ENCODE measurements at regions not wholly inside any gene's neighbourhood (a gene's known extent, or its start where the extent isn't known, plus 50 kb on each side); places are given as distances from the start of the nearest gene placed in this dataset.
"Not testable (repeated sequence)": the region's sequence is repeated elsewhere in the genome, so short reads cannot be mapped to it uniquely, and the experiment has no call there.

- peak overlapping the region; percentile 71 for H3K14ac ChIP-seq (ENCODE audit: low read length)
- not testable (repeated sequence) for H3K9ac ChIP-seq (ENCODE audit: low read depth, low read length, poor library complexity); H2BK15ac ChIP-seq (ENCODE audit: low read length); H3K4me1 ChIP-seq (ENCODE audit: control insufficient read depth in 2 of 2, insufficient read depth in 1 of 2, low read depth in 1 of 2, low read length in 2 of 2); H2BK5ac ChIP-seq (ENCODE audit: low read length); H2AK5ac ChIP-seq (ENCODE audit: low read depth, low read length); H3K4me2 ChIP-seq (ENCODE audit: insufficient read depth, low read length, poor library complexity, severe bottlenecking); H3K79me1 ChIP-seq (ENCODE audit: low read depth, low read length); H3K27ac ChIP-seq (replicated peaks; ENCODE audit: low read length); H4K8ac ChIP-seq (ENCODE audit: low read depth, low read length); H2AFZ ChIP-seq (ENCODE audit: low read length); H3K4me3 ChIP-seq (ENCODE audit: low read length in 2 of 2); H3K9me3 ChIP-seq (replicated peaks in 1 of 2; ENCODE audit: control insufficient read depth in 2 of 2, insufficient read depth in 1 of 2, low read depth in 1 of 2, low read length in 2 of 2); H2BK12ac ChIP-seq (ENCODE audit: low read length); H3K27me3 ChIP-seq (ENCODE audit: control insufficient read depth in 3 of 3, insufficient read depth in 3 of 3, low read depth in 1 of 3, low read length in 3 of 3); H3K36me3 ChIP-seq (replicated peaks in 1 of 2; ENCODE audit: control insufficient read depth in 2 of 2, insufficient read depth in 2 of 2, low read length in 2 of 2); H2BK120ac ChIP-seq (ENCODE audit: low read depth, low read length); H3K4ac ChIP-seq (ENCODE audit: low read length); H4K91ac ChIP-seq (ENCODE audit: low read depth, low read length, poor library complexity); H3K23ac ChIP-seq (ENCODE audit: low read depth, low read length, poor library complexity); DNase-seq (ENCODE audit: low spot score); H3K18ac ChIP-seq (ENCODE audit: low read length)
- WGBS, 2 donors (ENCODE audit: extremely low coverage in 2 of 2, insufficient read length in 2 of 2, insufficient replicate concordance in 1 of 2) = no CpG with 5 or more reads among the region's 19 CpGs
Observed at GRCh38 chr16:88230967-88231615, 151.7 kb upstream of the ZNF469 start.

GRCh38 chr16:88231839-88232238 lies 150.9 kb upstream of the ZNF469 start:
- not testable (repeated sequence) for H3K4me2 ChIP-seq (ENCODE audit: insufficient read depth, low read length, poor library complexity, severe bottlenecking); H2BK5ac ChIP-seq (ENCODE audit: low read length); H3K4me1 ChIP-seq (ENCODE audit: control insufficient read depth in 2 of 2, insufficient read depth in 1 of 2, low read depth in 1 of 2, low read length in 2 of 2); H3K4me3 ChIP-seq (ENCODE audit: low read length in 2 of 2); H3K79me1 ChIP-seq (ENCODE audit: low read depth, low read length); H3K4ac ChIP-seq (ENCODE audit: low read length); H3K27me3 ChIP-seq (ENCODE audit: control insufficient read depth in 3 of 3, insufficient read depth in 3 of 3, low read depth in 1 of 3, low read length in 3 of 3); DNase-seq (ENCODE audit: low spot score); H2BK15ac ChIP-seq (ENCODE audit: low read length); H2AK5ac ChIP-seq (ENCODE audit: low read depth, low read length); H2AFZ ChIP-seq (ENCODE audit: low read length); H3K36me3 ChIP-seq (replicated peaks in 1 of 2; ENCODE audit: control insufficient read depth in 2 of 2, insufficient read depth in 2 of 2, low read length in 2 of 2); H3K9me3 ChIP-seq (replicated peaks in 1 of 2; ENCODE audit: control insufficient read depth in 2 of 2, insufficient read depth in 1 of 2, low read depth in 1 of 2, low read length in 2 of 2); H4K8ac ChIP-seq (ENCODE audit: low read depth, low read length); H3K18ac ChIP-seq (ENCODE audit: low read length); H4K91ac ChIP-seq (ENCODE audit: low read depth, low read length, poor library complexity); H3K14ac ChIP-seq (ENCODE audit: low read length); H2BK120ac ChIP-seq (ENCODE audit: low read depth, low read length); H3K9ac ChIP-seq (ENCODE audit: low read depth, low read length, poor library complexity); H3K27ac ChIP-seq (replicated peaks; ENCODE audit: low read length); H3K23ac ChIP-seq (ENCODE audit: low read depth, low read length, poor library complexity)
- WGBS, 2 donors (ENCODE audit: extremely low coverage in 2 of 2, insufficient read length in 2 of 2, insufficient replicate concordance in 1 of 2) = no CpG with 5 or more reads among the region's 13 CpGs
- H2BK12ac ChIP-seq (ENCODE audit: low read length) = peak overlapping the region; percentile 84

- H3K23ac ChIP-seq (ENCODE audit: low read depth, low read length, poor library complexity); H3K27me3 ChIP-seq (ENCODE audit: control insufficient read depth in 3 of 3, insufficient read depth in 3 of 3, low read depth in 1 of 3, low read length in 3 of 3); H3K18ac ChIP-seq (ENCODE audit: low read length); H2BK5ac ChIP-seq (ENCODE audit: low read length); H2AK5ac ChIP-seq (ENCODE audit: low read depth, low read length); H2BK120ac ChIP-seq (ENCODE audit: low read depth, low read length); H3K4ac ChIP-seq (ENCODE audit: low read length); H3K4me1 ChIP-seq (ENCODE audit: control insufficient read depth in 2 of 2, insufficient read depth in 1 of 2, low read depth in 1 of 2, low read length in 2 of 2); H3K4me3 ChIP-seq (ENCODE audit: low read length in 2 of 2); H3K9ac ChIP-seq (ENCODE audit: low read depth, low read length, poor library complexity); H3K14ac ChIP-seq (ENCODE audit: low read length); H2BK15ac ChIP-seq (ENCODE audit: low read length); H3K79me1 ChIP-seq (ENCODE audit: low read depth, low read length); H3K36me3 ChIP-seq (replicated peaks in 1 of 2; ENCODE audit: control insufficient read depth in 2 of 2, insufficient read depth in 2 of 2, low read length in 2 of 2); H2BK12ac ChIP-seq (ENCODE audit: low read length); H4K8ac ChIP-seq (ENCODE audit: low read depth, low read length); H3K27ac ChIP-seq (replicated peaks; ENCODE audit: low read length); DNase-seq (ENCODE audit: low spot score); H3K9me3 ChIP-seq (replicated peaks in 1 of 2; ENCODE audit: control insufficient read depth in 2 of 2, insufficient read depth in 1 of 2, low read depth in 1 of 2, low read length in 2 of 2); H4K91ac ChIP-seq (ENCODE audit: low read depth, low read length, poor library complexity); H3K4me2 ChIP-seq (ENCODE audit: insufficient read depth, low read length, poor library complexity, severe bottlenecking); H2AFZ ChIP-seq (ENCODE audit: low read length): not testable (repeated sequence)
- WGBS, 2 donors (ENCODE audit: extremely low coverage in 2 of 2, insufficient read length in 2 of 2, insufficient replicate concordance in 1 of 2) = no CpG with 5 or more reads among the region's 31 CpGs
Observed at GRCh38 chr16:88232401-88233258, 150.1 kb upstream of the ZNF469 start.

GRCh38 chr16:88233621-88234420 lies 148.9 kb upstream of the ZNF469 start:
- no CpG with 5 or more reads among the region's 23 CpGs for whole genome bisulfite sequencing, 2 donors (ENCODE audit: extremely low coverage in 2 of 2, insufficient read length in 2 of 2, insufficient replicate concordance in 1 of 2)
- not testable (repeated sequence) for H2AK5ac ChIP-seq (ENCODE audit: low read depth, low read length); H3K4me3 ChIP-seq (ENCODE audit: low read length in 2 of 2); H3K4ac ChIP-seq (ENCODE audit: low read length); H3K18ac ChIP-seq (ENCODE audit: low read length); H4K8ac ChIP-seq (ENCODE audit: low read depth, low read length); DNase-seq (ENCODE audit: low spot score); H2BK120ac ChIP-seq (ENCODE audit: low read depth, low read length); H3K27me3 ChIP-seq (ENCODE audit: control insufficient read depth in 3 of 3, insufficient read depth in 3 of 3, low read depth in 1 of 3, low read length in 3 of 3); H3K14ac ChIP-seq (ENCODE audit: low read length); H2BK5ac ChIP-seq (ENCODE audit: low read length); H3K4me2 ChIP-seq (ENCODE audit: insufficient read depth, low read length, poor library complexity, severe bottlenecking); H3K36me3 ChIP-seq (replicated peaks in 1 of 2; ENCODE audit: control insufficient read depth in 2 of 2, insufficient read depth in 2 of 2, low read length in 2 of 2); H2BK15ac ChIP-seq (ENCODE audit: low read length); H3K4me1 ChIP-seq (ENCODE audit: control insufficient read depth in 2 of 2, insufficient read depth in 1 of 2, low read depth in 1 of 2, low read length in 2 of 2); H2BK12ac ChIP-seq (ENCODE audit: low read length); H3K27ac ChIP-seq (replicated peaks; ENCODE audit: low read length); H3K23ac ChIP-seq (ENCODE audit: low read depth, low read length, poor library complexity); H3K79me1 ChIP-seq (ENCODE audit: low read depth, low read length); H2AFZ ChIP-seq (ENCODE audit: low read length); H4K91ac ChIP-seq (ENCODE audit: low read depth, low read length, poor library complexity); H3K9ac ChIP-seq (ENCODE audit: low read depth, low read length, poor library complexity); H3K9me3 ChIP-seq (replicated peaks in 1 of 2; ENCODE audit: control insufficient read depth in 2 of 2, insufficient read depth in 1 of 2, low read depth in 1 of 2, low read length in 2 of 2)

All from neuronal stem cell (in vitro differentiated cells).